ENCODE measurements at regions not wholly inside any gene's neighbourhood (a gene's known extent, or its start where the extent isn't known, plus 50 kb on each side); places are given as distances from the start of the nearest gene placed in this dataset.

DNA sequence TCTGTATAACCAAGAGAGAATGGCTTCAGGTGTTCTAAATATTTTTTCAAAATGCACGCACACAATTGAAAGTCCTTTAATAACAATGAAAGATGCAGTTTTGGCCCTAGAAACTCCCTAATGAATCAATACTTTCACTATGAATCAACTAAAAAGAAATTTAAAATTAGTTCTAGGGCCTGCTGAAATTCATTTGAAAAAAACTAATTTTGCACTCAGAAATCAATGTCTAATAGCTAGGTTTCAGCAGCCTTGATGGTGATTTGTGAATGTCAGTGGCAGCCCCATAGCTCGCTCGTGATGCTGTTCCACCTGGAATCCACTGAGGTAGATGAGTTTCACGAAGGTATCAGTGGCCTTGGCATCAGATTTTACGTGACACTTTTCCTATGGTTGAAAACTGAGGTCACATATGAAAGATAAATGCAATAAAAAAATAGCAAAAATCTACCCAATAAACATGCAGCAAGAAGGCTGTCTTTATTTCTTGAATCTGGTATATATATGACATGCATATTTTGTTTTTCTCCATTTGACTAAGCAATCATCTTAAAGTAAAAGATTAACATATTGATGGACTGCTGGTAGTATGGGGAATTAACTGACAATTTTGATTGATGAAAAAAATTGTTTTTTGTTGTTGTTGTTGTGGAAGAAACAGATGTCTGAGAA, 141.0 kb downstream of the AKAP11 start:
- TF ChIP-seq, protein P1, sequence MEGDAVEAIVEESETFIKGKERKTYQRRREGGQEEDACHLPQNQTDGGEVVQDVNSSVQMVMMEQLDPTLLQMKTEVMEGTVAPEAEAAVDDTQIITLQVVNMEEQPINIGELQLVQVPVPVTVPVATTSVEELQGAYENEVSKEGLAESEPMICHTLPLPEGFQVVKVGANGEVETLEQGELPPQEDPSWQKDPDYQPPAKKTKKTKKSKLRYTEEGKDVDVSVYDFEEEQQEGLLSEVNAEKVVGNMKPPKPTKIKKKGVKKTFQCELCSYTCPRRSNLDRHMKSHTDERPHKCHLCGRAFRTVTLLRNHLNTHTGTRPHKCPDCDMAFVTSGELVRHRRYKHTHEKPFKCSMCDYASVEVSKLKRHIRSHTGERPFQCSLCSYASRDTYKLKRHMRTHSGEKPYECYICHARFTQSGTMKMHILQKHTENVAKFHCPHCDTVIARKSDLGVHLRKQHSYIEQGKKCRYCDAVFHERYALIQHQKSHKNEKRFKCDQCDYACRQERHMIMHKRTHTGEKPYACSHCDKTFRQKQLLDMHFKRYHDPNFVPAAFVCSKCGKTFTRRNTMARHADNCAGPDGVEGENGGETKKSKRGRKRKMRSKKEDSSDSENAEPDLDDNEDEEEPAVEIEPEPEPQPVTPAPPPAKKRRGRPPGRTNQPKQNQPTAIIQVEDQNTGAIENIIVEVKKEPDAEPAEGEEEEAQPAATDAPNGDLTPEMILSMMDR (IDR thresholded peaks at IDR 0.05; ENCODE audit: control extremely low read depth in 1 of 3, insufficient read depth in 1 of 3, low read depth in 1 of 3, low read length in 3 of 3) = no peak
- TF ChIP-seq SP1 (IDR thresholded peaks at IDR 0.05; ENCODE audit: low read depth, low read length) = no peak
- TF ChIP-seq GTF2F1 (IDR thresholded peaks at IDR 0.05; ENCODE audit: borderline replicate concordance, low read depth, low read length) = no peak
- TF ChIP-seq POLR2A (IDR thresholded peaks at IDR 0.05; ENCODE audit: control extremely low read depth in 1 of 2, low read depth in 2 of 2, low read length in 2 of 2) = no peak
- TF ChIP-seq SP4 (IDR thresholded peaks at IDR 0.05; ENCODE audit: low read length) = no peak
- TF ChIP-seq ZNF274 (IDR thresholded peaks at IDR 0.05; ENCODE audit: borderline replicate concordance, extremely low read depth, low read length) = no peak
- no peak for TF ChIP-seq TEAD4 (IDR thresholded peaks at IDR 0.05; ENCODE audit: low read depth, low read length)
- no peak for TF ChIP-seq EP300 (IDR thresholded peaks at IDR 0.05; ENCODE audit: borderline replicate concordance in 1 of 2, low read depth in 2 of 2, low read length in 2 of 2)
- no peak for TF ChIP-seq RBBP5 (IDR thresholded peaks at IDR 0.05; ENCODE audit: borderline replicate concordance, low read depth, low read length)
- no peak for TF ChIP-seq E2F6 (IDR thresholded peaks at IDR 0.05)
- TF ChIP-seq, protein P2, sequence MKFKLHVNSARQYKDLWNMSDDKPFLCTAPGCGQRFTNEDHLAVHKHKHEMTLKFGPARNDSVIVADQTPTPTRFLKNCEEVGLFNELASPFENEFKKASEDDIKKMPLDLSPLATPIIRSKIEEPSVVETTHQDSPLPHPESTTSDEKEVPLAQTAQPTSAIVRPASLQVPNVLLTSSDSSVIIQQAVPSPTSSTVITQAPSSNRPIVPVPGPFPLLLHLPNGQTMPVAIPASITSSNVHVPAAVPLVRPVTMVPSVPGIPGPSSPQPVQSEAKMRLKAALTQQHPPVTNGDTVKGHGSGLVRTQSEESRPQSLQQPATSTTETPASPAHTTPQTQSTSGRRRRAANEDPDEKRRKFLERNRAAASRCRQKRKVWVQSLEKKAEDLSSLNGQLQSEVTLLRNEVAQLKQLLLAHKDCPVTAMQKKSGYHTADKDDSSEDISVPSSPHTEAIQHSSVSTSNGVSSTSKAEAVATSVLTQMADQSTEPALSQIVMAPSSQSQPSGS (IDR thresholded peaks at IDR 0.05; ENCODE audit: low read length) = no peak

Data from H1 (cell line).